ENCODE measurements at regions not wholly inside any gene's neighbourhood (a gene's known extent, or its start where the extent isn't known, plus 50 kb on each side); places are given as distances from the start of the nearest gene placed in this dataset.

GRCh38 chr5:58228896-58229295 lies 231.0 kb downstream of the PLK2 start:
- WGBS (ENCODE audit: insufficient coverage): 89% methylated on average over 5 of the region's 5 CpGs
- peaks cover 0 to 2% of the 10 kb centered on the region in 2 donors for H3K9me3 Mint-ChIP-seq
- no peaks in the 10 kb centered on the region for H3K4me1 ChIP-seq (ENCODE audit: control insufficient read depth, insufficient read depth, low read length)
- H3K4me3 Mint-ChIP-seq: no peak overlapping the region
- no peak overlapping the region for H3K27ac ChIP-seq (ENCODE audit: low read length)
- ATAC-seq (no peak), DNase-seq (no peak)
- H3K27me3 ChIP-seq (ENCODE audit: control insufficient read depth, insufficient read depth, low read length): no peaks in the 10 kb centered on the region
- H3K27me3 Mint-ChIP-seq (ENCODE audit: low read depth in 2 of 2): no peaks in the 10 kb centered on the region
- intact Hi-C loops (cut with micrococcal nuclease): no loop called here
- H3K36me3 Mint-ChIP-seq: no peaks in the 10 kb centered on the region
- no peak for TF ChIP-seq CTCF (IDR thresholded peaks at IDR 0.05)
- no peak overlapping the region for H3K4me3 ChIP-seq (ENCODE audit: low read length)
- no peaks in the 10 kb centered on the region for H3K36me3 ChIP-seq (ENCODE audit: control insufficient read depth, insufficient read depth, low read length)
- no peaks in the 10 kb centered on the region for H3K4me1 Mint-ChIP-seq
- no peak overlapping the region for H3K27ac Mint-ChIP-seq
- H3K9me3 ChIP-seq (ENCODE audit: control insufficient read depth, insufficient read depth, low read length): no peaks in the 10 kb centered on the region

- Histone ChIP-seq H3K36me3 (ENCODE audit: control insufficient read depth, insufficient read depth, low read length) (no peaks in the 10 kb centered on the region), H3K9me3 (ENCODE audit: control insufficient read depth, insufficient read depth, low read length) (no peaks in the 10 kb centered on the region), H3K27me3 (ENCODE audit: control insufficient read depth, insufficient read depth, low read length) (no peaks in the 10 kb centered on the region), H3K4me3 (ENCODE audit: low read length) (no peak overlapping the region), H3K4me1 (ENCODE audit: control insufficient read depth, insufficient read depth, low read length) (no peaks in the 10 kb centered on the region), H3K27ac (ENCODE audit: low read length) (no peak overlapping the region)
- H3K36me3 Mint-ChIP-seq: no peaks in the 10 kb centered on the region
- 80% methylated on average over 2 of the region's 3 CpGs for WGBS (ENCODE audit: insufficient coverage)
- H3K4me1 Mint-ChIP-seq: no peaks in the 10 kb centered on the region
- no peaks in the 10 kb centered on the region for H3K27me3 Mint-ChIP-seq (ENCODE audit: low read depth in 2 of 2)
- DNase-seq (no peak), ATAC-seq (no peak)
- TF ChIP-seq CTCF (IDR thresholded peaks at IDR 0.05): no peak
- H3K27ac Mint-ChIP-seq: no peak overlapping the region
- intact Hi-C loops (cut with micrococcal nuclease): no loop called here
- no peak overlapping the region for H3K4me3 Mint-ChIP-seq
- peaks cover 0 to 2% of the 10 kb centered on the region in 2 donors for H3K9me3 Mint-ChIP-seq
Observed at GRCh38 chr5:58227858-58228257, 232.0 kb downstream of the PLK2 start.

- Mint-ChIP-seq H3K27me3 (ENCODE audit: low read depth in 2 of 2) (no peaks in the 10 kb centered on the region), H3K36me3 (no peaks in the 10 kb centered on the region), H3K9me3 (peaks cover 0 to 2% of the 10 kb centered on the region in 2 donors), H3K4me1 (no peaks in the 10 kb centered on the region), H3K27ac (no peak overlapping the region), H3K4me3 (no peak overlapping the region)
- no peak for TF ChIP-seq CTCF (IDR thresholded peaks at IDR 0.05)
- Histone ChIP-seq H3K4me3 (ENCODE audit: low read length) (no peak overlapping the region), H3K4me1 (ENCODE audit: control insufficient read depth, insufficient read depth, low read length) (no peaks in the 10 kb centered on the region), H3K27ac (ENCODE audit: low read length) (no peak overlapping the region), H3K36me3 (ENCODE audit: control insufficient read depth, insufficient read depth, low read length) (no peaks in the 10 kb centered on the region), H3K27me3 (ENCODE audit: control insufficient read depth, insufficient read depth, low read length) (no peaks in the 10 kb centered on the region), H3K9me3 (ENCODE audit: control insufficient read depth, insufficient read depth, low read length) (no peaks in the 10 kb centered on the region)
- intact Hi-C loops (cut with micrococcal nuclease): no loop called here
- ATAC-seq (no peak), DNase-seq (no peak)
- 40% methylated on average over 1 of the region's 5 CpGs for WGBS (ENCODE audit: insufficient coverage)
Observed at GRCh38 chr5:58224661-58225060, 235.2 kb downstream of the PLK2 start.

- Mint-ChIP-seq H3K9me3 (peaks cover 0 to 2% of the 10 kb centered on the region in 2 donors), H3K36me3 (no peaks in the 10 kb centered on the region), H3K4me3 (no peak overlapping the region), H3K27ac (no peak overlapping the region), H3K4me1 (no peaks in the 10 kb centered on the region), H3K27me3 (ENCODE audit: low read depth in 2 of 2) (no peaks in the 10 kb centered on the region)
- DNase-seq (no peak), ATAC-seq (no peak)
- Histone ChIP-seq H3K4me3 (ENCODE audit: low read length) (no peak overlapping the region), H3K36me3 (ENCODE audit: control insufficient read depth, insufficient read depth, low read length) (no peaks in the 10 kb centered on the region), H3K4me1 (ENCODE audit: control insufficient read depth, insufficient read depth, low read length) (no peaks in the 10 kb centered on the region), H3K27ac (ENCODE audit: low read length) (no peak overlapping the region), H3K27me3 (ENCODE audit: control insufficient read depth, insufficient read depth, low read length) (no peaks in the 10 kb centered on the region), H3K9me3 (ENCODE audit: control insufficient read depth, insufficient read depth, low read length) (no peaks in the 10 kb centered on the region)
- intact Hi-C loops (cut with micrococcal nuclease): no loop called here
- TF ChIP-seq CTCF (IDR thresholded peaks at IDR 0.05): no peak
- WGBS (ENCODE audit: insufficient coverage): 94% methylated on average over 3 of the region's 4 CpGs
Observed at GRCh38 chr5:58224221-58224620, 235.7 kb downstream of the PLK2 start.
